ENCODE measurements at regions not wholly inside any gene's neighbourhood (a gene's known extent, or its start where the extent isn't known, plus 50 kb on each side); places are given as distances from the start of the nearest gene placed in this dataset.

DNA sequence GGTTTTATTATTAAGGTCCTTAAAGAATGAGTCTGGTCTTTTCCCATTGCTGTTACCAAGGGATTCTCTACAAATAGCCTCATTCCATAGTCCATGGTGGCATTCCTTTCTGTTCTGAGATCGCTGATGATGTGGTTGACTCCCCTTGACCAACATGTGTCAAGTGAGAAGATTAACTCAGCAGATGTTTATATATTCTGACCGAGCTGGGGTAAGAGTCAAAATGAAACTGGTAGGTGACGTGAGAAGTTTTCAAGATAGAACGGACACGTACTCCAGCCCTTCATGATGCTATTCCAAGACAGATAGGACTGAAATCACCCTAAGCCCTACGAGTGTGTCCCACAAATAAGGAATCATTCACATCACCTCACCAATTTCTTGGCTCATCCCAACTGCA, 155.5 kb upstream of the WWC1 start:
- TF ChIP-seq, protein P1, sequence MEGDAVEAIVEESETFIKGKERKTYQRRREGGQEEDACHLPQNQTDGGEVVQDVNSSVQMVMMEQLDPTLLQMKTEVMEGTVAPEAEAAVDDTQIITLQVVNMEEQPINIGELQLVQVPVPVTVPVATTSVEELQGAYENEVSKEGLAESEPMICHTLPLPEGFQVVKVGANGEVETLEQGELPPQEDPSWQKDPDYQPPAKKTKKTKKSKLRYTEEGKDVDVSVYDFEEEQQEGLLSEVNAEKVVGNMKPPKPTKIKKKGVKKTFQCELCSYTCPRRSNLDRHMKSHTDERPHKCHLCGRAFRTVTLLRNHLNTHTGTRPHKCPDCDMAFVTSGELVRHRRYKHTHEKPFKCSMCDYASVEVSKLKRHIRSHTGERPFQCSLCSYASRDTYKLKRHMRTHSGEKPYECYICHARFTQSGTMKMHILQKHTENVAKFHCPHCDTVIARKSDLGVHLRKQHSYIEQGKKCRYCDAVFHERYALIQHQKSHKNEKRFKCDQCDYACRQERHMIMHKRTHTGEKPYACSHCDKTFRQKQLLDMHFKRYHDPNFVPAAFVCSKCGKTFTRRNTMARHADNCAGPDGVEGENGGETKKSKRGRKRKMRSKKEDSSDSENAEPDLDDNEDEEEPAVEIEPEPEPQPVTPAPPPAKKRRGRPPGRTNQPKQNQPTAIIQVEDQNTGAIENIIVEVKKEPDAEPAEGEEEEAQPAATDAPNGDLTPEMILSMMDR (IDR thresholded peaks at IDR 0.05): no peak
- TF ChIP-seq POLR2A (IDR thresholded peaks at IDR 0.05): no peak
